ENCODE measurements at regions not wholly inside any gene's neighbourhood (a gene's known extent, or its start where the extent isn't known, plus 50 kb on each side); places are given as distances from the start of the nearest gene placed in this dataset.

DNA sequence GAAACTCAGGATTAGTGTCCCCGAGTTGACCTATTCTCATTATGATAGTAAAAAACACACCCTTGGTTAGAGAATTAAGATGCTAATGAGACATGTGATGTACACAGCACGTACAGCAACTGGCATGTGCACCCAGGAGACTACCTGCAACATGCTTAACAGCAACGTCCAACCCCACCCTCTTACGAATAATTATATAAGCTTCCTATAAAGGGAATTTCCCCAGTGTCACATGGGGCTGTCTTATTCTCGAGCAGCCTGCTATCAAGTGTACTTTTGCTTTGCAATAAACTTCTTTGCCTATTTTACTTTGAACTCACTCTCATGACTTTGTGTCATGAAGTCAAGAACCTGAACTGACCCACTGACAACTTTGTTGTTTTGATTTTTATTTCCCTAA lies 62.4 kb upstream of the PMFBP1 start:
- H3K27me3 Mint-ChIP-seq: no peaks in the 10 kb centered on the region
- TF ChIP-seq, protein P1, sequence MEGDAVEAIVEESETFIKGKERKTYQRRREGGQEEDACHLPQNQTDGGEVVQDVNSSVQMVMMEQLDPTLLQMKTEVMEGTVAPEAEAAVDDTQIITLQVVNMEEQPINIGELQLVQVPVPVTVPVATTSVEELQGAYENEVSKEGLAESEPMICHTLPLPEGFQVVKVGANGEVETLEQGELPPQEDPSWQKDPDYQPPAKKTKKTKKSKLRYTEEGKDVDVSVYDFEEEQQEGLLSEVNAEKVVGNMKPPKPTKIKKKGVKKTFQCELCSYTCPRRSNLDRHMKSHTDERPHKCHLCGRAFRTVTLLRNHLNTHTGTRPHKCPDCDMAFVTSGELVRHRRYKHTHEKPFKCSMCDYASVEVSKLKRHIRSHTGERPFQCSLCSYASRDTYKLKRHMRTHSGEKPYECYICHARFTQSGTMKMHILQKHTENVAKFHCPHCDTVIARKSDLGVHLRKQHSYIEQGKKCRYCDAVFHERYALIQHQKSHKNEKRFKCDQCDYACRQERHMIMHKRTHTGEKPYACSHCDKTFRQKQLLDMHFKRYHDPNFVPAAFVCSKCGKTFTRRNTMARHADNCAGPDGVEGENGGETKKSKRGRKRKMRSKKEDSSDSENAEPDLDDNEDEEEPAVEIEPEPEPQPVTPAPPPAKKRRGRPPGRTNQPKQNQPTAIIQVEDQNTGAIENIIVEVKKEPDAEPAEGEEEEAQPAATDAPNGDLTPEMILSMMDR (conservative IDR thresholded peaks at IDR 0.05): no peak
- H3K4me1 Mint-ChIP-seq (ENCODE audit: unreplicated experiment): no peaks in the 10 kb centered on the region
- H3K4me3 Mint-ChIP-seq: no peak overlapping the region
- DNase-seq (ENCODE audit: extremely low spot score, unreplicated experiment): no peak
- no peak overlapping the region for H3K27ac Mint-ChIP-seq
- no peaks in the 10 kb centered on the region for H3K36me3 Mint-ChIP-seq
- H3K9me3 Mint-ChIP-seq: no peaks in the 10 kb centered on the region

- H3K27ac Mint-ChIP-seq: no peak overlapping the region
- no peak overlapping the region for H3K4me3 Mint-ChIP-seq
- H3K36me3 Mint-ChIP-seq: no peaks in the 10 kb centered on the region
- peaks cover 6% of the 10 kb centered on the region for H3K4me1 Mint-ChIP-seq (ENCODE audit: unreplicated experiment)
- H3K27me3 Mint-ChIP-seq: no peaks in the 10 kb centered on the region
- TF ChIP-seq, protein P1 (conservative IDR thresholded peaks at IDR 0.05): no peak
- no peak for DNase-seq (ENCODE audit: extremely low spot score, unreplicated experiment)
- peaks cover 7% of the 10 kb centered on the region for H3K9me3 Mint-ChIP-seq
Observed at GRCh38 chr16:72228014-72228413, 56.1 kb upstream of the PMFBP1 start.

- peaks cover 7% of the 10 kb centered on the region for H3K9me3 Mint-ChIP-seq
- peaks cover 10% of the 10 kb centered on the region for H3K4me1 Mint-ChIP-seq (ENCODE audit: unreplicated experiment)
- TF ChIP-seq, protein P1 (conservative IDR thresholded peaks at IDR 0.05): no peak
- no peaks in the 10 kb centered on the region for H3K36me3 Mint-ChIP-seq
- H3K4me3 Mint-ChIP-seq: no peak overlapping the region
- DNase-seq (ENCODE audit: extremely low spot score, unreplicated experiment): no peak
- H3K27ac Mint-ChIP-seq: no peak overlapping the region
- peaks cover 3% of the 10 kb centered on the region for H3K27me3 Mint-ChIP-seq
Observed at GRCh38 chr16:72226136-72226535, 54.2 kb upstream of the PMFBP1 start.

DNA sequence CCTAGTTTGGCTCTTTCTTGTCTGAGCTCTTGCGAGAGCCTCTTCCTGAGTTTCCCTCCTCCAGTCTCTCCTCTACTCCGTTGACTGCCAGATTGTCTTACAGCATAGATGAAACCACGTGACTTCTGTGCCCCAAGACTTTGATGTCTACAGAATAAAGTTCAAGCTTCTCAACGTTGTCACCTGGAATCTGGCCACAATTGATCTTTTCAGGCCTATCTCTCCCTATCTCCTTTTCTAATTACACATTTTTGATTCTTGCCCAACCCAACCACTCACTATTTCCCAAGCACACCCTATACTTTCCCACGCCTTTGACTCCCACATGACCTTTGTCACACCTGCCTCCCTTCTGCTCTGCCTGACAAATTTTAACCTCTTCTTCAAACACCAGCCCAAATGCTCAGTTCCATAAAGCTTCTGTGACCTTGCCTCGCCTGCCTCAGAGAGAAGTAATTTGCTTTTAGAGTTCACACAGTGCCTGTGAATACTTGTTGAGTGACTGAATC lies 52.4 kb upstream of the PMFBP1 start:
- peaks cover 10% of the 10 kb centered on the region for H3K4me1 Mint-ChIP-seq (ENCODE audit: unreplicated experiment)
- peaks cover 3% of the 10 kb centered on the region for H3K27me3 Mint-ChIP-seq
- DNase-seq (ENCODE audit: extremely low spot score, unreplicated experiment): no peak
- H3K27ac Mint-ChIP-seq: peak overlapping the region; percentile 2
- H3K36me3 Mint-ChIP-seq: no peaks in the 10 kb centered on the region
- H3K9me3 Mint-ChIP-seq: peaks cover 7% of the 10 kb centered on the region
- no peak overlapping the region for H3K4me3 Mint-ChIP-seq
- TF ChIP-seq, protein P1 (conservative IDR thresholded peaks at IDR 0.05): no peak

DNA sequence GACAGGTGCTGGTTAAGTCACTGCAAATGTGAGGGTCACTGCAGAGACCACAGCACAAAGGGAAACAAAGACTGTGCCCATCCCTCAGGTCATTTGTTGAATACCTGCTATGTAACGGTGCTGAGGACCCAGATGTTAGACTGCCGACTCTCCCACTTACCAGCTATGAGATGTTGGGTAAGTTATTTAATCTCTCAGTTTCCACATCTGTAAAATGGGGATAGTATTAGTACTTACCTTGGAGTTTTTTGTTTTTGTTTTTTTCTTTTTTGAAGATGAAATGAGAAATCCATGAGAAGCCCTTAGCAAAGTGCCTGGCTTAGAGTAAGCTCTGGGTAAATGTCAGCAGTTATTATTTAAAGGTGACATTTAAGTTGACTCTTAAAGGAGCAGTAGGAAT lies 50.5 kb upstream of the PMFBP1 start:
- no peak for DNase-seq (ENCODE audit: extremely low spot score, unreplicated experiment)
- TF ChIP-seq, protein P1 (conservative IDR thresholded peaks at IDR 0.05): no peak
- Mint-ChIP-seq H3K27me3 (peaks cover 3% of the 10 kb centered on the region), H3K9me3 (peaks cover 7% of the 10 kb centered on the region), H3K4me1 (ENCODE audit: unreplicated experiment) (peaks cover 10% of the 10 kb centered on the region), H3K4me3 (no peak overlapping the region), H3K27ac (no peak overlapping the region), H3K36me3 (no peaks in the 10 kb centered on the region)

All from type B pancreatic cell (in vitro differentiated cells).